GM12891 (cell line): ENCODE measurements at regions not wholly inside any gene's neighbourhood (a gene's known extent, or its start where the extent isn't known, plus 50 kb on each side); places are given as distances from the start of the nearest gene placed in this dataset.

Source experiments
- POLR2A ChIP-seq: IDR thresholded peaks from 2 replicates; pipeline ENCODE4 v1.6.1; 2011; ENCODE audit warnings: low read depth, low read length, control low read depth
- POLR2AphosphoS5 ChIP-seq: IDR thresholded peaks from 2 replicates; pipeline ENCODE4 v1.6.1; 2011; ENCODE audit warnings: low read depth, low read length, control low read depth
- SPI1 ChIP-seq: IDR thresholded peaks from 2 replicates; pipeline ENCODE4 v1.6.1; 2011; ENCODE audit warnings: low read depth, low read length, control low read depth

- TF ChIP-seq POLR2A (no peak), POLR2AphosphoS5 (no peak), SPI1 (no peak)
Observed at GRCh38 chr2:203590496-203590895, 55.4 kb upstream of the RAPH1 start.
